HCT116 (cell line): ENCODE measurements at regions not wholly inside any gene's neighbourhood (a gene's known extent, or its start where the extent isn't known, plus 50 kb on each side); places are given as distances from the start of the nearest gene placed in this dataset.

Source experiments
- ATAC-seq: fragments of 200-7000 bp; cut with Tn5 transposase; 2 replicates; pipeline ENCODE4 v1.9.1; 2020; ENCODE audit warnings: mild to moderate bottlenecking, moderate library complexity
- BruUV-seq: library from RNA; stranded (reverse); fragments of 400-500 nt; replicated peaks from 2 replicates; lab custom pipeline; 2021; lab: Mats Ljungman, UMichigan
- CTCF ChIA-PET: fragments of 300-600 bp; sonication (Branson Sonifier 250); formaldehyde crosslinking; loops from one replicate; lab custom pipeline; 2021; ENCODE audit warnings: antibody characterized with exemption; lab: Charles Lee
- POLR2A ChIA-PET: fragments of 300-600, 350-600 bp; sonication (Branson Sonifier 250); formaldehyde crosslinking; loops from one replicate; lab custom pipeline; 2021; ENCODE audit warnings: antibody characterized with exemption; lab: Charles Lee
- RAD21 ChIA-PET, 2 experiments: fragments of 300-600 bp; sonication (Branson Sonifier 250); formaldehyde crosslinking; loops; one replicate each; lab custom pipeline; 2023; ENCODE audit warnings: low total read pairs in 2 of 2; ENCODE audit not compliant: uncharacterized antibody in 2 of 2, unreplicated experiment in 2 of 2, low non-redundant PET in 1 of 2; lab: Charles Lee
- DNase-seq: peaks from one replicate; pipeline ENCODE4 v3.0.0-alpha.2; 2010; ENCODE audit warnings: low read depth, low spot score
- H2AFZ ChIP-seq: fragments of 200-600 bp; shearing (Covaris generic), sonication (generic); 2 replicates; pipeline ENCODE4 v1.6.1; 2017; ENCODE audit warnings: low read depth, mixed run types, mixed read lengths, antibody characterized with exemption, low read length; ENCODE audit not compliant: poor library complexity, severe bottlenecking
- H3K27ac ChIP-seq: 2 replicates; pipeline ENCODE4 v1.5.1; 2012; ENCODE audit warnings: low read depth, low read length
- H3K27me3 ChIP-seq: fragments of 200-600 bp; sonication (generic); 2 replicates; pipeline ENCODE4 v1.6.1; 2016; ENCODE audit warnings: mixed run types, low read length, mixed read lengths; ENCODE audit not compliant: insufficient read depth
- H3K36me3 ChIP-seq, 2 experiments: fragments of 200-500 bp in 1 of 2; fragments of 200-600 bp in 1 of 2; sonication (Bioruptor generic) in 1 of 2; sonication (generic) in 1 of 2; 2 replicates each; pipeline versions ENCODE4 v1.5.1 to v1.6.1; 2014 to 2016; ENCODE audit warnings: low read length in 2 of 2, inconsistent platforms in 1 of 2, mixed read lengths in 1 of 2, mixed run types in 1 of 2; ENCODE audit not compliant: insufficient read depth in 2 of 2, control insufficient read depth in 1 of 2
- H3K4me1 ChIP-seq, 2 experiments: fragments of 200-600 bp in 1 of 2; sonication (generic) in 1 of 2; 2 replicates each; pipeline versions ENCODE4 v1.5.1 to v1.6.1; 2012 to 2017; ENCODE audit warnings: low read length in 2 of 2, inconsistent platforms in 1 of 2, mild to moderate bottlenecking in 1 of 2, mixed read lengths in 1 of 2, mixed run types in 1 of 2, moderate library complexity in 1 of 2; ENCODE audit not compliant: insufficient read depth in 2 of 2, control insufficient read depth in 1 of 2
- H3K4me2 ChIP-seq: fragments of 200-600 bp; sonication (generic); 2 replicates; pipeline ENCODE4 v1.6.1; 2017; ENCODE audit warnings: mixed run types, low read length, mixed read lengths
- H3K4me3 ChIP-seq, 2 experiments: fragments of 200-600 bp in 1 of 2; sonication (generic) in 1 of 2; replicated peaks in 1 of 2; 2 replicates each; pipeline ENCODE4 v1.5.1; 2011 to 2016; ENCODE audit warnings: low read length in 2 of 2, control low read depth in 1 of 2, low read depth in 1 of 2, mild to moderate bottlenecking in 1 of 2, mixed read lengths in 1 of 2, mixed run types in 1 of 2
- H3K79me2 ChIP-seq: fragments of 200-600 bp; sonication (generic); 2 replicates; pipeline ENCODE4 v1.6.1; 2017; ENCODE audit warnings: mild to moderate bottlenecking, mixed run types, low read length, moderate library complexity, mixed read lengths; ENCODE audit not compliant: insufficient read depth
- H3K9ac ChIP-seq: fragments of 200-600 bp; sonication (generic); 2 replicates; pipeline ENCODE4 v1.6.1; 2016; ENCODE audit warnings: low read length, mixed read lengths
- H3K9me2 ChIP-seq: fragments of 200-600 bp; sonication (generic), shearing (Covaris generic); 2 replicates; pipeline ENCODE4 v1.6.1; 2017; ENCODE audit warnings: mixed run types, mild to moderate bottlenecking, moderate library complexity; ENCODE audit not compliant: insufficient read depth
- H3K9me3 ChIP-seq, 2 experiments: fragments of 200-500 bp in 1 of 2; fragments of 200-600 bp in 1 of 2; sonication (Bioruptor generic) in 1 of 2; sonication (generic) in 1 of 2; 2 replicates each; pipeline ENCODE4 v1.6.1; 2014 to 2017; ENCODE audit warnings: low read length in 2 of 2, mixed read lengths in 2 of 2, inconsistent platforms in 1 of 2, low read depth in 1 of 2, mild to moderate bottlenecking in 1 of 2, mixed run types in 1 of 2, moderate library complexity in 1 of 2; ENCODE audit not compliant: control insufficient read depth in 1 of 2, insufficient read depth in 1 of 2
- H4K20me1 ChIP-seq: fragments of 200-600 bp; sonication (generic), shearing (Covaris generic); 2 replicates; pipeline ENCODE4 v1.6.1; 2017; ENCODE audit warnings: mixed run types, mild to moderate bottlenecking, moderate library complexity; ENCODE audit not compliant: insufficient read depth
- CBX3 ChIP-seq: IDR thresholded peaks from 2 replicates; pipeline ENCODE4 v1.6.1; 2012; ENCODE audit warnings: low read depth
- FOSL1 ChIP-seq: IDR thresholded peaks from 2 replicates; pipeline ENCODE4 v1.6.1; 2012; ENCODE audit warnings: low read depth
- POLR2A ChIP-seq: IDR thresholded peaks from 2 replicates; pipeline ENCODE4 v1.7.0; 2011; ENCODE audit warnings: borderline replicate concordance; ENCODE audit not compliant: insufficient read depth, insufficient read length; ENCODE audit errors: extremely low read depth
- POLR2AphosphoS5 ChIP-seq: IDR thresholded peaks from 2 replicates; pipeline ENCODE4 v1.6.1; 2011; ENCODE audit warnings: mild to moderate bottlenecking, low read depth, low read length, moderate library complexity
- SIN3A ChIP-seq: IDR thresholded peaks from 2 replicates; pipeline ENCODE4 v1.6.1; 2012; ENCODE audit warnings: low read depth
- TCF7L2 ChIP-seq: IDR thresholded peaks from 2 replicates; pipeline ENCODE4 v1.7.0; 2011; ENCODE audit warnings: borderline replicate concordance, inconsistent platforms; ENCODE audit not compliant: insufficient read depth, insufficient read length; ENCODE audit errors: extremely low read depth
- YY1 ChIP-seq: IDR thresholded peaks from 2 replicates; pipeline ENCODE4 v1.6.1; 2011; ENCODE audit warnings: low read length, low read depth, moderate library complexity, mild to moderate bottlenecking; ENCODE audit not compliant: insufficient replicate concordance; ENCODE audit errors: extremely low read depth
- intact Hi-C: fragments of 100-400 bp; cut with micrococcal nuclease; formaldehyde crosslinking; loops from 2 replicates; pipeline ENCODE4 v1.10.0; 2022
- TF ChIP-seq, protein P1 (sequence below), 3 experiments: fragments of 200-600 bp in 1 of 3; sonication (generic) in 1 of 3; IDR thresholded peaks in 2 of 3; conservative IDR thresholded peaks in 1 of 3; 2 replicates each; pipeline ENCODE4 v1.5.1; 2012 to 2017; ENCODE audit warnings: low read depth in 2 of 3, low read length in 2 of 3, antibody characterized with exemption in 1 of 3, borderline replicate concordance in 1 of 3, control low read depth in 1 of 3, mild to moderate bottlenecking in 1 of 3, mixed read lengths in 1 of 3, mixed run types in 1 of 3, moderate library complexity in 1 of 3; ENCODE audit not compliant: insufficient read depth in 1 of 3
- TF ChIP-seq, protein P2 (sequence below): IDR thresholded peaks from 2 replicates; pipeline ENCODE4 v1.6.1; 2011; ENCODE audit warnings: mild to moderate bottlenecking, low read length, moderate library complexity; ENCODE audit not compliant: insufficient replicate concordance; ENCODE audit errors: extremely low read depth
- TF ChIP-seq, protein P3 (sequence below): IDR thresholded peaks from 2 replicates; pipeline ENCODE4 v1.6.1; 2012
- TF ChIP-seq, protein P4 (sequence below): IDR thresholded peaks from 2 replicates; pipeline ENCODE4 v1.6.1; 2012

DNA sequence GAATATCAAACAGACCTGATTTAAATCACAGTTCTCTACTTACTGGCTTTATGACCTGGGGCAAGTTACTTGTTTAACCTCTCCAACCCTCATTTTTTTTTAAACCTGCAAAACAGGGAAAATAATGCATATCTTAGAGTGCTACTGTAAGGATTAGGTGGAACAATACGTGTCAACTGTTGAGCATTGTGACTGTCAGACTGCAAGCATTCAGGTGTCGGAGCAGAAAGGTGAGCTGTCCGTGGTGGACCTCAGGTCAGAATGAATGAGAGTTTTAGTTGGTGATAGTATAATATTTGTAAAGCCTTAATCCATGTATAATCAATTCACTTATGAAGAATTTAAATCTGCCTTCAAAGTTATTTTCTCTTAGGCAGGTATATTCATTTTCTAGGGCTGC, 404.2 kb downstream of the ETNK1 start:
- H3K9me2 ChIP-seq: no peaks in the 10 kb centered on the region
- intact Hi-C loops: no loop called here
- CTCF ChIA-PET: no interaction called here

More for the DNA sequence above, 404.2 kb downstream of the ETNK1 start:
- RAD21 ChIA-PET: no interaction called here
- POLR2A ChIA-PET: no interaction called here
- Histone ChIP-seq H3K9ac (no peak overlapping the region), H3K36me3 (no peaks in the 10 kb centered on the region), H3K79me2 (no peaks in the 10 kb centered on the region), H3K4me3 (no peak overlapping the region), H3K4me2 (no peak overlapping the region), H2AFZ (no peak overlapping the region), H3K27ac (no peak overlapping the region), H3K4me1 (no peaks in the 10 kb centered on the region), H3K27me3 (no peaks in the 10 kb centered on the region), H4K20me1 (no peaks in the 10 kb centered on the region)
- no TSS peak for BruUV-seq
- no peak for ATAC-seq
- DNase-seq: no peak
- TF ChIP-seq FOSL1: no peak
- TF ChIP-seq, protein P1, sequence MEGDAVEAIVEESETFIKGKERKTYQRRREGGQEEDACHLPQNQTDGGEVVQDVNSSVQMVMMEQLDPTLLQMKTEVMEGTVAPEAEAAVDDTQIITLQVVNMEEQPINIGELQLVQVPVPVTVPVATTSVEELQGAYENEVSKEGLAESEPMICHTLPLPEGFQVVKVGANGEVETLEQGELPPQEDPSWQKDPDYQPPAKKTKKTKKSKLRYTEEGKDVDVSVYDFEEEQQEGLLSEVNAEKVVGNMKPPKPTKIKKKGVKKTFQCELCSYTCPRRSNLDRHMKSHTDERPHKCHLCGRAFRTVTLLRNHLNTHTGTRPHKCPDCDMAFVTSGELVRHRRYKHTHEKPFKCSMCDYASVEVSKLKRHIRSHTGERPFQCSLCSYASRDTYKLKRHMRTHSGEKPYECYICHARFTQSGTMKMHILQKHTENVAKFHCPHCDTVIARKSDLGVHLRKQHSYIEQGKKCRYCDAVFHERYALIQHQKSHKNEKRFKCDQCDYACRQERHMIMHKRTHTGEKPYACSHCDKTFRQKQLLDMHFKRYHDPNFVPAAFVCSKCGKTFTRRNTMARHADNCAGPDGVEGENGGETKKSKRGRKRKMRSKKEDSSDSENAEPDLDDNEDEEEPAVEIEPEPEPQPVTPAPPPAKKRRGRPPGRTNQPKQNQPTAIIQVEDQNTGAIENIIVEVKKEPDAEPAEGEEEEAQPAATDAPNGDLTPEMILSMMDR (IDR thresholded peaks at IDR 0.05 in 2 of 3, conservative IDR thresholded peaks at IDR 0.05 in 1 of 3; ENCODE audit: borderline replicate concordance in 1 of 3, insufficient read depth in 1 of 3, low read depth in 2 of 3, low read length in 2 of 3): no peak
- TF ChIP-seq, protein P2, sequence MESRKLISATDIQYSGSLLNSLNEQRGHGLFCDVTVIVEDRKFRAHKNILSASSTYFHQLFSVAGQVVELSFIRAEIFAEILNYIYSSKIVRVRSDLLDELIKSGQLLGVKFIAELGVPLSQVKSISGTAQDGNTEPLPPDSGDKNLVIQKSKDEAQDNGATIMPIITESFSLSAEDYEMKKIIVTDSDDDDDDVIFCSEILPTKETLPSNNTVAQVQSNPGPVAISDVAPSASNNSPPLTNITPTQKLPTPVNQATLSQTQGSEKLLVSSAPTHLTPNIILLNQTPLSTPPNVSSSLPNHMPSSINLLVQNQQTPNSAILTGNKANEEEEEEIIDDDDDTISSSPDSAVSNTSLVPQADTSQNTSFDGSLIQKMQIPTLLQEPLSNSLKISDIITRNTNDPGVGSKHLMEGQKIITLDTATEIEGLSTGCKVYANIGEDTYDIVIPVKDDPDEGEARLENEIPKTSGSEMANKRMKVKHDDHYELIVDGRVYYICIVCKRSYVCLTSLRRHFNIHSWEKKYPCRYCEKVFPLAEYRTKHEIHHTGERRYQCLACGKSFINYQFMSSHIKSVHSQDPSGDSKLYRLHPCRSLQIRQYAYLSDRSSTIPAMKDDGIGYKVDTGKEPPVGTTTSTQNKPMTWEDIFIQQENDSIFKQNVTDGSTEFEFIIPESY: no peak
- TF ChIP-seq, protein P3, sequence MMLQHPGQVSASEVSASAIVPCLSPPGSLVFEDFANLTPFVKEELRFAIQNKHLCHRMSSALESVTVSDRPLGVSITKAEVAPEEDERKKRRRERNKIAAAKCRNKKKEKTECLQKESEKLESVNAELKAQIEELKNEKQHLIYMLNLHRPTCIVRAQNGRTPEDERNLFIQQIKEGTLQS: no peak
- no peak for TF ChIP-seq TCF7L2
- TF ChIP-seq SIN3A: no peak
- no peak for TF ChIP-seq YY1
- no peak for TF ChIP-seq POLR2A
- TF ChIP-seq CBX3: no peak
- TF ChIP-seq POLR2AphosphoS5: no peak
- TF ChIP-seq, protein P4, sequence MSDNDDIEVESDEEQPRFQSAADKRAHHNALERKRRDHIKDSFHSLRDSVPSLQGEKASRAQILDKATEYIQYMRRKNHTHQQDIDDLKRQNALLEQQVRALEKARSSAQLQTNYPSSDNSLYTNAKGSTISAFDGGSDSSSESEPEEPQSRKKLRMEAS: no peak
- TF ChIP-seq, all 23 proteins: peak for 0
- H3K9me3 ChIP-seq: no peaks in the 10 kb centered on the region; a peak in 1 of 4 replicates
